H9 (cell line): ENCODE measurements at regions not wholly inside any gene's neighbourhood (a gene's known extent, or its start where the extent isn't known, plus 50 kb on each side); places are given as distances from the start of the nearest gene placed in this dataset.

Source experiments
- DNase-seq: peaks from one replicate; pipeline ENCODE4 v3.0.0-alpha.2; 2017
- H2AFZ ChIP-seq: one replicate; pipeline ENCODE4 v1.6.1; 2013; ENCODE audit warnings: mild to moderate bottlenecking, low read length, control low read depth, moderate library complexity
- H2AK5ac ChIP-seq: 2 replicates; pipeline ENCODE4 v1.6.1; 2013; ENCODE audit warnings: low read length, control low read depth, mixed read lengths; ENCODE audit not compliant: insufficient read length
- H2BK120ac ChIP-seq: one replicate; pipeline ENCODE4 v1.6.1; 2013; ENCODE audit warnings: low read depth, mild to moderate bottlenecking, low read length, control low read depth, inconsistent platforms; ENCODE audit not compliant: poor library complexity, severe bottlenecking
- H2BK12ac ChIP-seq: 2 replicates; pipeline ENCODE4 v1.6.1; 2013; ENCODE audit warnings: low read length, control low read depth, mixed read lengths, low read depth; ENCODE audit not compliant: insufficient read length
- H2BK15ac ChIP-seq: 2 replicates; pipeline ENCODE4 v1.6.1; 2013; ENCODE audit warnings: low read depth, low read length, control low read depth
- H2BK20ac ChIP-seq: one replicate; pipeline ENCODE4 v1.6.1; 2013; ENCODE audit warnings: low read depth, mild to moderate bottlenecking, low read length, control low read depth, inconsistent platforms; ENCODE audit not compliant: poor library complexity, severe bottlenecking
- H2BK5ac ChIP-seq: 2 replicates; pipeline ENCODE4 v1.6.1; 2013; ENCODE audit warnings: low read length, control low read depth, mixed read lengths; ENCODE audit not compliant: insufficient read length
- H3K14ac ChIP-seq: 2 replicates; pipeline ENCODE4 v1.6.1; 2013; ENCODE audit warnings: low read length, control low read depth; ENCODE audit not compliant: insufficient read depth
- H3K18ac ChIP-seq: 2 replicates; pipeline ENCODE4 v1.6.1; 2013; ENCODE audit warnings: low read depth, mild to moderate bottlenecking, mixed read lengths, low read length, control low read depth; ENCODE audit not compliant: insufficient read length
- H3K23ac ChIP-seq: 2 replicates; pipeline ENCODE4 v1.6.1; 2013; ENCODE audit warnings: low read length, control low read depth, mixed read lengths, low read depth; ENCODE audit not compliant: insufficient read length
- H3K23me2 ChIP-seq: 2 replicates; pipeline ENCODE4 v1.6.1; 2013; ENCODE audit warnings: low read depth, mild to moderate bottlenecking, mixed read lengths, low read length, control low read depth; ENCODE audit not compliant: insufficient read length, poor library complexity, severe bottlenecking
- H3K27ac ChIP-seq: 2 replicates; pipeline ENCODE4 v1.5.1; 2013; ENCODE audit warnings: low read length, control low read depth, mixed read lengths, low read depth; ENCODE audit not compliant: insufficient read length
- H3K27me3 ChIP-seq: 2 replicates; pipeline ENCODE4 v1.6.1; 2013; ENCODE audit warnings: low read length, control low read depth, inconsistent platforms; ENCODE audit not compliant: insufficient read depth
- H3K4ac ChIP-seq: 2 replicates; pipeline ENCODE4 v1.6.1; 2013; ENCODE audit warnings: low read depth, mild to moderate bottlenecking, control low read depth, inconsistent platforms, low read length, moderate library complexity
- H3K4me1 ChIP-seq: 2 replicates; pipeline ENCODE4 v1.6.1; 2013; ENCODE audit warnings: low read length, control low read depth, inconsistent platforms; ENCODE audit not compliant: insufficient read depth
- H3K4me2 ChIP-seq: 2 replicates; pipeline ENCODE4 v1.6.1; 2013; ENCODE audit warnings: low read length, control low read depth, mixed read lengths; ENCODE audit not compliant: insufficient read length, insufficient read depth
- H3K56ac ChIP-seq: 2 replicates; pipeline ENCODE4 v1.6.1; 2013; ENCODE audit warnings: low read depth, mild to moderate bottlenecking, mixed read lengths, low read length, control low read depth; ENCODE audit not compliant: insufficient read length
- H3K79me1 ChIP-seq: 2 replicates; pipeline ENCODE4 v1.6.1; 2013; ENCODE audit warnings: low read depth, mild to moderate bottlenecking, moderate library complexity, low read length, control low read depth, inconsistent platforms; ENCODE audit not compliant: insufficient read depth, poor library complexity, severe bottlenecking
- H3K79me2 ChIP-seq: 2 replicates; pipeline ENCODE4 v1.6.1; 2013; ENCODE audit warnings: low read length, control low read depth, inconsistent platforms; ENCODE audit not compliant: insufficient read depth
- H3K9ac ChIP-seq: 2 replicates; pipeline ENCODE4 v1.6.1; 2013; ENCODE audit warnings: low read length, control low read depth, mixed read lengths; ENCODE audit not compliant: insufficient read length; ENCODE audit errors: extremely low read depth
- H3K9me3 ChIP-seq: one replicate; pipeline ENCODE4 v1.6.1; 2013; ENCODE audit warnings: low read depth, low read length, inconsistent platforms; ENCODE audit not compliant: control insufficient read depth
- H3T11ph ChIP-seq: one replicate; pipeline ENCODE4 v1.6.1; 2013; ENCODE audit warnings: mild to moderate bottlenecking, low read length, control low read depth, inconsistent platforms
- H4K20me1 ChIP-seq: one replicate; pipeline ENCODE4 v1.6.1; 2013; ENCODE audit not compliant: control insufficient read depth, insufficient read length, insufficient read depth
- H4K5ac ChIP-seq: 2 replicates; pipeline ENCODE4 v1.6.1; 2013; ENCODE audit warnings: low read depth, mild to moderate bottlenecking, mixed read lengths, low read length, control low read depth; ENCODE audit not compliant: insufficient read length
- H4K8ac ChIP-seq: replicated peaks from 2 replicates; pipeline ENCODE4 v1.6.1; 2013; ENCODE audit warnings: low read length, control low read depth, mixed read lengths, low read depth; ENCODE audit not compliant: insufficient read length
- H4K91ac ChIP-seq: 2 replicates; pipeline ENCODE4 v1.6.1; 2013; ENCODE audit warnings: low read depth, mild to moderate bottlenecking, moderate library complexity, mixed read lengths, low read length, control low read depth; ENCODE audit not compliant: insufficient read length
- H3K27ac Mint-ChIP-seq, 3 experiments: 2 replicates in 2 of 3; 3 replicates in 1 of 3; pipeline ENCODE4 v1.8.0; 2020 to 2021; ENCODE audit warnings: mixed read lengths in 3 of 3, mild to moderate bottlenecking in 1 of 3, moderate library complexity in 1 of 3
- H3K27me3 Mint-ChIP-seq: 2 replicates; pipeline ENCODE4 v1.8.0; 2021; ENCODE audit warnings: low read depth, mild to moderate bottlenecking, moderate library complexity, mixed read lengths
- H3K36me3 Mint-ChIP-seq, 3 experiments: 2 replicates in 2 of 3; 3 replicates in 1 of 3; pipeline ENCODE4 v1.8.0; 2020 to 2021; ENCODE audit warnings: low read depth in 3 of 3, mixed read lengths in 3 of 3; ENCODE audit not compliant: insufficient read depth in 1 of 3
- H3K4me1 Mint-ChIP-seq, 2 experiments: 2 replicates each; pipeline ENCODE4 v1.8.0; 2020; ENCODE audit warnings: mixed read lengths in 2 of 2
- H3K4me3 Mint-ChIP-seq, 2 experiments: 2 replicates in 1 of 2; 3 replicates in 1 of 2; pipeline ENCODE4 v1.8.0; 2020 to 2021; ENCODE audit warnings: mild to moderate bottlenecking in 2 of 2, mixed read lengths in 2 of 2, moderate library complexity in 1 of 2
- H3K9me3 Mint-ChIP-seq, 2 experiments: 2 replicates in 1 of 2; 3 replicates in 1 of 2; pipeline ENCODE4 v1.8.0; 2020; ENCODE audit warnings: mild to moderate bottlenecking in 2 of 2, mixed read lengths in 2 of 2, moderate library complexity in 1 of 2
- WGBS: extraction: QIAGEN DNeasy Blood & Tissue Kit; methylation state at CpG from one replicate; pipeline ENCODE4 v1.1.7; 2013; ENCODE audit warnings: missing lambda C conversion rate, low lambda C conversion rate, mixed read lengths; ENCODE audit not compliant: insufficient read length; ENCODE audit errors: extremely low coverage; 5-methylcytosine and 5-hydroxymethylcytosine counted together
- TF ChIP-seq, protein P1 (sequence below): fragments of 200-600 bp; sonication (generic); conservative IDR thresholded peaks from 3 replicates; pipeline ENCODE4 v1.8.0; 2021; ENCODE audit warnings: antibody characterized with exemption, mild to moderate bottlenecking

DNA sequence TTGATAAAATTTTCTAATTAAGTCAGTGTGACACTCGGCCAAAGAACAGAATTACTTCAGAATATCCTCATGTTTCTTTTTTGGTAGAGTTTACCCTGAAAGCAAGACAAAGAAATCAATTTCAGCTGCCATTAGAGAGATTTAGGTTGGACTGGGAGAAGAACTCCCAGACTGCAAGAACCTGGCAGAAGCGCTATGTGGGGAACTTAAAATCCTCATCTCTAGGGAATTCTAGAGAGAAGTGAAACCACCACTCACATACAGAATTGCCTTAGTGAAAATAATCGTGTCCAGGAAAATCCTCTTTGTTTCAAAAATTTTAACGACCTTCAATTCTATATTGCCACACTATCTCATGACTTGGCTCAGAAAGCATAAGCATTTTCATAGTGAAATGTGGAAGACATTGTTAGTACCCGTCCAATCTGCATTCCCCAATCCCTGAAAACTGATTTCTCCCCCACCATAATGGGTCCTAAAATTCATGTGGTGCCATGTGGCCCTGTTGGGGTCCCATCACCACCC lies 297.3 kb upstream of the MEIS1 start:
- Histone ChIP-seq H2BK15ac (no peak overlapping the region), H3K9me3 (no peaks in the 10 kb centered on the region), H2BK12ac (no peak overlapping the region), H2BK5ac (no peak overlapping the region), H2AFZ (no peak overlapping the region), H3K27me3 (no peaks in the 10 kb centered on the region), H3T11ph (no peak overlapping the region), H4K8ac (no peak overlapping the region), H3K4me1 (peaks cover 6% of the 10 kb centered on the region; the same call in 1 of the 2 replicates), H3K27ac (no peak overlapping the region), H4K5ac (no peak overlapping the region), H3K4ac (no peak overlapping the region), H3K23ac (no peak overlapping the region), H3K18ac (no peak overlapping the region), H2BK120ac (no peak overlapping the region), H3K14ac (no peak overlapping the region), H3K56ac (no peak overlapping the region), H2AK5ac (no peak overlapping the region), H2BK20ac (no peak overlapping the region), H4K20me1 (no peaks in the 10 kb centered on the region), H3K79me2 (no peaks in the 10 kb centered on the region), H4K91ac (no peak overlapping the region), H3K9ac (no peak overlapping the region), H3K79me1 (no peaks in the 10 kb centered on the region), H3K4me2 (no peak overlapping the region), H3K23me2 (no peaks in the 10 kb centered on the region)
- H3K9me3 Mint-ChIP-seq = peaks cover 4 to 9% of the 10 kb centered on the region in 2 experiments; a peak in 4 of 5 replicates
- no peaks in the 10 kb centered on the region; the same call in 1 of the 2 replicates for H3K27me3 Mint-ChIP-seq
- WGBS = no CpG with 5 or more reads among the region's 5 CpGs
- no peak for DNase-seq
- TF ChIP-seq, protein P1, sequence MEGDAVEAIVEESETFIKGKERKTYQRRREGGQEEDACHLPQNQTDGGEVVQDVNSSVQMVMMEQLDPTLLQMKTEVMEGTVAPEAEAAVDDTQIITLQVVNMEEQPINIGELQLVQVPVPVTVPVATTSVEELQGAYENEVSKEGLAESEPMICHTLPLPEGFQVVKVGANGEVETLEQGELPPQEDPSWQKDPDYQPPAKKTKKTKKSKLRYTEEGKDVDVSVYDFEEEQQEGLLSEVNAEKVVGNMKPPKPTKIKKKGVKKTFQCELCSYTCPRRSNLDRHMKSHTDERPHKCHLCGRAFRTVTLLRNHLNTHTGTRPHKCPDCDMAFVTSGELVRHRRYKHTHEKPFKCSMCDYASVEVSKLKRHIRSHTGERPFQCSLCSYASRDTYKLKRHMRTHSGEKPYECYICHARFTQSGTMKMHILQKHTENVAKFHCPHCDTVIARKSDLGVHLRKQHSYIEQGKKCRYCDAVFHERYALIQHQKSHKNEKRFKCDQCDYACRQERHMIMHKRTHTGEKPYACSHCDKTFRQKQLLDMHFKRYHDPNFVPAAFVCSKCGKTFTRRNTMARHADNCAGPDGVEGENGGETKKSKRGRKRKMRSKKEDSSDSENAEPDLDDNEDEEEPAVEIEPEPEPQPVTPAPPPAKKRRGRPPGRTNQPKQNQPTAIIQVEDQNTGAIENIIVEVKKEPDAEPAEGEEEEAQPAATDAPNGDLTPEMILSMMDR = no peak
- peaks cover 0 to 10% (median 3%) of the 10 kb centered on the region in 3 experiments; a peak in 3 of 7 replicates for H3K36me3 Mint-ChIP-seq
- peaks cover 24 to 25% of the 10 kb centered on the region in 2 experiments for H3K4me1 Mint-ChIP-seq
- no peak overlapping the region for H3K4me3 Mint-ChIP-seq
- peak overlapping the region in 1 of 3 experiments; percentile 24; a peak in 1 of 7 replicates for H3K27ac Mint-ChIP-seq
